ENCODE measurements at regions not wholly inside any gene's neighbourhood (a gene's known extent, or its start where the extent isn't known, plus 50 kb on each side); places are given as distances from the start of the nearest gene placed in this dataset.

GRCh38 chr2:106700616-106701015 lies 185.4 kb downstream of the ST6GAL2 start:
- H3K27me3 ChIP-seq, result no peaks in the 10 kb centered on the region
- no peaks in the 10 kb centered on the region for H3K9me3 ChIP-seq
- DNase-seq (ENCODE audit: low spot score), result no peak
- TF ChIP-seq CTCF (IDR thresholded peaks at IDR 0.05), result no peak
- H3K36me3 ChIP-seq, result no peaks in the 10 kb centered on the region
- no peaks in the 10 kb centered on the region for H3K4me1 ChIP-seq
- no peak overlapping the region for H3K27ac ChIP-seq
- H3K4me3 ChIP-seq, result no peak overlapping the region

- no peak for TF ChIP-seq CTCF (IDR thresholded peaks at IDR 0.05)
- H3K27me3 ChIP-seq, result no peaks in the 10 kb centered on the region
- no peaks in the 10 kb centered on the region for H3K36me3 ChIP-seq
- no peaks in the 10 kb centered on the region for H3K9me3 ChIP-seq
- H3K4me1 ChIP-seq, result no peaks in the 10 kb centered on the region
- DNase-seq (ENCODE audit: low spot score), result no peak
- H3K4me3 ChIP-seq, result no peak overlapping the region
- no peak overlapping the region for H3K27ac ChIP-seq
Measured at GRCh38 chr2:106701203-106702022, 184.6 kb downstream of the ST6GAL2 start.

GRCh38 chr2:106703161-106703560 lies 182.8 kb downstream of the ST6GAL2 start:
- DNase-seq (ENCODE audit: low spot score), result no peak
- no peak for TF ChIP-seq CTCF (IDR thresholded peaks at IDR 0.05)
- H3K4me1 ChIP-seq, result peaks cover 0 to 3% of the 10 kb centered on the region in 2 donors
- H3K36me3 ChIP-seq, result no peaks in the 10 kb centered on the region
- no peak overlapping the region for H3K27ac ChIP-seq
- H3K27me3 ChIP-seq, result no peaks in the 10 kb centered on the region
- no peak overlapping the region for H3K4me3 ChIP-seq
- no peaks in the 10 kb centered on the region for H3K9me3 ChIP-seq

GRCh38 chr2:106704798-106705197 lies 181.2 kb downstream of the ST6GAL2 start:
- DNase-seq (ENCODE audit: low spot score), result no peak
- H3K4me3 ChIP-seq, result no peak overlapping the region
- peaks cover 0 to 5% of the 10 kb centered on the region in 2 donors for H3K4me1 ChIP-seq
- no peak for TF ChIP-seq CTCF (IDR thresholded peaks at IDR 0.05)
- no peaks in the 10 kb centered on the region for H3K9me3 ChIP-seq
- no peak overlapping the region for H3K27ac ChIP-seq
- H3K27me3 ChIP-seq, result no peaks in the 10 kb centered on the region
- H3K36me3 ChIP-seq, result no peaks in the 10 kb centered on the region

GRCh38 chr2:106705877-106706276 lies 180.1 kb downstream of the ST6GAL2 start:
- TF ChIP-seq CTCF (IDR thresholded peaks at IDR 0.05), result no peak
- Histone ChIP-seq H3K27me3 (no peaks in the 10 kb centered on the region), H3K9me3 (no peaks in the 10 kb centered on the region), H3K4me1 (peaks cover 0 to 5% of the 10 kb centered on the region in 2 donors), H3K36me3 (no peaks in the 10 kb centered on the region), H3K4me3 (no peak overlapping the region), H3K27ac (no peak overlapping the region)
- no peak for DNase-seq (ENCODE audit: low spot score)

- Histone ChIP-seq H3K27me3 (no peaks in the 10 kb centered on the region), H3K36me3 (no peaks in the 10 kb centered on the region), H3K9me3 (peaks cover 0 to 2% of the 10 kb centered on the region in 2 donors), H3K27ac (no peak overlapping the region), H3K4me3 (no peak overlapping the region), H3K4me1 (peaks cover 0 to 5% of the 10 kb centered on the region in 2 donors)
- TF ChIP-seq CTCF (IDR thresholded peaks at IDR 0.05), result no peak
- DNase-seq (ENCODE audit: low spot score), result no peak
Measured at GRCh38 chr2:106706283-106706682, 179.7 kb downstream of the ST6GAL2 start.
